AG09309 (cell line): ENCODE measurements at regions not wholly inside any gene's neighbourhood (a gene's known extent, or its start where the extent isn't known, plus 50 kb on each side); places are given as distances from the start of the nearest gene placed in this dataset.

Experiments
- DNase-seq: peaks from one replicate; pipeline ENCODE4 v3.0.0-alpha.2; 2010; ENCODE audit warnings: low read depth
- H3K4me3 ChIP-seq: 2 replicates; pipeline ENCODE4 v1.5.1; 2011; ENCODE audit warnings: mild to moderate bottlenecking, low read depth, low read length, moderate library complexity; ENCODE audit not compliant: control insufficient read depth
- TF ChIP-seq, protein P1 (sequence below): IDR thresholded peaks from 2 replicates; pipeline ENCODE4 v1.5.1; 2011; ENCODE audit warnings: mild to moderate bottlenecking, low read depth, low read length, inconsistent platforms; ENCODE audit not compliant: insufficient read depth, control insufficient read depth; ENCODE audit errors: missing control alignments

- DNase-seq, result no peak
- TF ChIP-seq, protein P1, sequence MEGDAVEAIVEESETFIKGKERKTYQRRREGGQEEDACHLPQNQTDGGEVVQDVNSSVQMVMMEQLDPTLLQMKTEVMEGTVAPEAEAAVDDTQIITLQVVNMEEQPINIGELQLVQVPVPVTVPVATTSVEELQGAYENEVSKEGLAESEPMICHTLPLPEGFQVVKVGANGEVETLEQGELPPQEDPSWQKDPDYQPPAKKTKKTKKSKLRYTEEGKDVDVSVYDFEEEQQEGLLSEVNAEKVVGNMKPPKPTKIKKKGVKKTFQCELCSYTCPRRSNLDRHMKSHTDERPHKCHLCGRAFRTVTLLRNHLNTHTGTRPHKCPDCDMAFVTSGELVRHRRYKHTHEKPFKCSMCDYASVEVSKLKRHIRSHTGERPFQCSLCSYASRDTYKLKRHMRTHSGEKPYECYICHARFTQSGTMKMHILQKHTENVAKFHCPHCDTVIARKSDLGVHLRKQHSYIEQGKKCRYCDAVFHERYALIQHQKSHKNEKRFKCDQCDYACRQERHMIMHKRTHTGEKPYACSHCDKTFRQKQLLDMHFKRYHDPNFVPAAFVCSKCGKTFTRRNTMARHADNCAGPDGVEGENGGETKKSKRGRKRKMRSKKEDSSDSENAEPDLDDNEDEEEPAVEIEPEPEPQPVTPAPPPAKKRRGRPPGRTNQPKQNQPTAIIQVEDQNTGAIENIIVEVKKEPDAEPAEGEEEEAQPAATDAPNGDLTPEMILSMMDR, result peak; percentile 80
- no peak overlapping the region for H3K4me3 ChIP-seq
These were observed 58.2 kb upstream of the HAPSTR1 start for GRCh38 chr16:9033125-9033830.

GRCh38 chr16:9034056-9034455 lies 57.4 kb upstream of the HAPSTR1 start:
- TF ChIP-seq, protein P1, result no peak
- no peak overlapping the region for H3K4me3 ChIP-seq
- no peak for DNase-seq

- no peak for DNase-seq
- TF ChIP-seq, protein P1, result no peak
- H3K4me3 ChIP-seq, result no peak overlapping the region
These were observed 55.4 kb upstream of the HAPSTR1 start for GRCh38 chr16:9035996-9036395.

- DNase-seq, result no peak
- TF ChIP-seq, protein P1, result no peak
- no peak overlapping the region for H3K4me3 ChIP-seq
These were observed 52.2 kb upstream of the HAPSTR1 start for GRCh38 chr16:9039210-9039609.

DNA sequence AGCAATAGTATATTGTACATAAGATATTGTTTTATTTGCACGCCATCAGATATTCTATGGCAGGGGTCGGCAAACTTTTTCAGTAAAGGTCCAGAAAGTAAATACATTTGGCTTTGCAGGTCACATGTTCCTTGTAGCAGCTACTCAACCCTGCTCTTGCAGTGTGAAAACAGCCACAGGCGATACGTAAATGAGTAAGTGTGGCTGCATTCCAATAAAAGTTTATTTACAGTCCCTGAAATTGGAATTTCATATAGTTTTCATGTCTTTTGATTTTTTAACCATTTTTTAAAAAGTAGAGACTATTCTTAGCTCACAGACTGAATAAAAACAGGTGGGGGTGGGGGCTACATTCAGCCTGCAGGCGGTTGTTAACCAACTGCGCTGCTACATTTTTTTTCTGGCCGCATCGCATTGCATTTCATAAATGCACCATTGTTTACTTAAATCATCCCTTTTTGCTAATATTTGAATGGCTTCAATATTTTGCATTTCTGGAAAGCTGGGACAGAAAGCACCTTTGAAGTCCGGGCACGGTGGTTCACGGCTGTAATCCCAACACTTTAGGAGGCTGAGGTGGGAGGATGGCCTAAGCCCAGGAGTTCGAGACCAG lies 50.5 kb upstream of the HAPSTR1 start:
- TF ChIP-seq, protein P1, result no peak
- DNase-seq, result no peak
- H3K4me3 ChIP-seq, result no peak overlapping the region
